ENCODE measurements at regions not wholly inside any gene's neighbourhood (a gene's known extent, or its start where the extent isn't known, plus 50 kb on each side); places are given as distances from the start of the nearest gene placed in this dataset.

GRCh38 chr4:138821331-138821730 is 194.2 kb upstream of the NOCT start:
- no peak for TF ChIP-seq POLR2AphosphoS5 (IDR thresholded peaks at IDR 0.05)
- no peak for TF ChIP-seq CTCF (IDR thresholded peaks at IDR 0.05)
- no peak for TF ChIP-seq POLR2A (IDR thresholded peaks at IDR 0.05)
